Osteocyte (in vitro differentiated cells): ENCODE measurements at regions not wholly inside any gene's neighbourhood (a gene's known extent, or its start where the extent isn't known, plus 50 kb on each side); places are given as distances from the start of the nearest gene placed in this dataset.
A peak's percentile ranks its signal among the peaks of the same experiment; 100 is the strongest.
"Not testable (repeated sequence)": the region's sequence is repeated elsewhere in the genome, so short reads cannot be mapped to it uniquely, and the experiment has no call there.

Experiments
- DNase-seq: peaks from one replicate; pipeline ENCODE4 v3.0.0; 2021; ENCODE audit warnings: mixed read lengths; ENCODE audit not compliant: unreplicated experiment; ENCODE audit errors: extremely low spot score
- H3K27ac Mint-ChIP-seq: one replicate; pipeline ENCODE4 v1.8.0; 2021; ENCODE audit warnings: mild to moderate bottlenecking, mixed read lengths; ENCODE audit not compliant: unreplicated experiment
- H3K27me3 Mint-ChIP-seq: one replicate; pipeline ENCODE4 v1.8.0; 2021; ENCODE audit warnings: mixed read lengths; ENCODE audit not compliant: unreplicated experiment
- H3K36me3 Mint-ChIP-seq: one replicate; pipeline ENCODE4 v1.8.0; 2021; ENCODE audit warnings: mixed read lengths; ENCODE audit not compliant: unreplicated experiment
- H3K4me1 Mint-ChIP-seq: one replicate; pipeline ENCODE4 v1.8.0; 2021; ENCODE audit warnings: mixed read lengths; ENCODE audit not compliant: unreplicated experiment
- H3K4me3 Mint-ChIP-seq: one replicate; pipeline ENCODE4 v1.8.0; 2021; ENCODE audit warnings: mild to moderate bottlenecking, moderate library complexity, mixed read lengths; ENCODE audit not compliant: unreplicated experiment
- H3K9me3 Mint-ChIP-seq: one replicate; pipeline ENCODE4 v1.8.0; 2021; ENCODE audit warnings: mixed read lengths; ENCODE audit not compliant: unreplicated experiment
- TF ChIP-seq, protein P1 (sequence below): fragments of 200-600 bp; sonication (generic); IDR thresholded peaks from 2 replicates; pipeline ENCODE4 v1.5.0; 2021; ENCODE audit warnings: antibody characterized with exemption, mild to moderate bottlenecking, moderate library complexity

DNA sequence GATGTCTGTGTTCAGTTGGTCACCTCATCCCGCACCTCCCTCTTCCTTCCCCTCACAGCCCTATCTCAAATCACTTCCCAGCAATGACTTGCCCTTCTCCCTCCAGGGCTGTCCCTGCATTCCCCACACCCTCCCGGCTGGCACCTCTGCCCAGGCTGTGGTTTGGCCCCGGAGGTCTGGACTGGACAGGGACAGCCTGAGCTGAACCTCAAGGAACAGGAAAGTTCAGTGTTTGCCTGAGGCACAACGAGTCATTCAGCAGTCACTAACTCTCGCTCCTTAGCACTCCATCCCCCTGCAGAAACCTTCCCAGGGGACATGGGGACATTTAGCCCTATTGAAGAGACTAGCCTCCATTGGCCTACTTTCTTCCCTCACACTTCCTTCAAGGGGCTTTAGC lies 58.3 kb upstream of the MAP3K1 start:
- no peaks in the 10 kb centered on the region for H3K36me3 Mint-ChIP-seq
- peaks cover 7% of the 10 kb centered on the region for H3K9me3 Mint-ChIP-seq
- DNase-seq: no peak
- H3K27ac Mint-ChIP-seq: peak overlapping the region; percentile 79
- H3K27me3 Mint-ChIP-seq: no peaks in the 10 kb centered on the region
- no peak overlapping the region for H3K4me3 Mint-ChIP-seq
- TF ChIP-seq, protein P1, sequence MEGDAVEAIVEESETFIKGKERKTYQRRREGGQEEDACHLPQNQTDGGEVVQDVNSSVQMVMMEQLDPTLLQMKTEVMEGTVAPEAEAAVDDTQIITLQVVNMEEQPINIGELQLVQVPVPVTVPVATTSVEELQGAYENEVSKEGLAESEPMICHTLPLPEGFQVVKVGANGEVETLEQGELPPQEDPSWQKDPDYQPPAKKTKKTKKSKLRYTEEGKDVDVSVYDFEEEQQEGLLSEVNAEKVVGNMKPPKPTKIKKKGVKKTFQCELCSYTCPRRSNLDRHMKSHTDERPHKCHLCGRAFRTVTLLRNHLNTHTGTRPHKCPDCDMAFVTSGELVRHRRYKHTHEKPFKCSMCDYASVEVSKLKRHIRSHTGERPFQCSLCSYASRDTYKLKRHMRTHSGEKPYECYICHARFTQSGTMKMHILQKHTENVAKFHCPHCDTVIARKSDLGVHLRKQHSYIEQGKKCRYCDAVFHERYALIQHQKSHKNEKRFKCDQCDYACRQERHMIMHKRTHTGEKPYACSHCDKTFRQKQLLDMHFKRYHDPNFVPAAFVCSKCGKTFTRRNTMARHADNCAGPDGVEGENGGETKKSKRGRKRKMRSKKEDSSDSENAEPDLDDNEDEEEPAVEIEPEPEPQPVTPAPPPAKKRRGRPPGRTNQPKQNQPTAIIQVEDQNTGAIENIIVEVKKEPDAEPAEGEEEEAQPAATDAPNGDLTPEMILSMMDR: no peak
- H3K4me1 Mint-ChIP-seq: peaks cover 23% of the 10 kb centered on the region

DNA sequence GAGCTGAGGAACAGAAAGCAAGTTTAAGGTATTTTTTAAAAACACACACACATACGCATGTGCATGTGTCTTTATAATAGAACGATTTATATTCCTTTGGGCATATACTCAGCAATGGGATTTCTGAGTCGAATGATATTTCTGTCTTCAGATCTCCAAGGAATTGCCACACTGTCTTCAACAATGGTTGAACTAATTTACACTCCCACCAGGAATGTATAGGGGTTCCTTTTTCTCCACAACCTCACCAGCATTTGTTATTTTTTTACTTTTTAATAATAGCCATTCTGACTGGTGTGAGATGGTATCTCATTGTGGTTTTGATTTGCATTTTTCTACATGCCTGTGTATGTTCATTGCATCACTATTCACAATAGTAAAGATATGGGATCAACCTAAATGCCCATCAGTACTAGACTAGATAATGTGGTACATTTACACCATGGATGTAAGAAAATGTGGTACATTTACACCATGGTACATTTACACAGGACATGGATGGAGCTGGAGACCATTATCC lies 60.3 kb upstream of the MAP3K1 start:
- Mint-ChIP-seq H3K27me3 (no peaks in the 10 kb centered on the region), H3K36me3 (no peaks in the 10 kb centered on the region), H3K9me3 (peaks cover 9% of the 10 kb centered on the region), H3K27ac (no peak overlapping the region), H3K4me3 (no peak overlapping the region), H3K4me1 (peaks cover 29% of the 10 kb centered on the region)
- TF ChIP-seq, protein P1: no peak
- no peak for DNase-seq

DNA sequence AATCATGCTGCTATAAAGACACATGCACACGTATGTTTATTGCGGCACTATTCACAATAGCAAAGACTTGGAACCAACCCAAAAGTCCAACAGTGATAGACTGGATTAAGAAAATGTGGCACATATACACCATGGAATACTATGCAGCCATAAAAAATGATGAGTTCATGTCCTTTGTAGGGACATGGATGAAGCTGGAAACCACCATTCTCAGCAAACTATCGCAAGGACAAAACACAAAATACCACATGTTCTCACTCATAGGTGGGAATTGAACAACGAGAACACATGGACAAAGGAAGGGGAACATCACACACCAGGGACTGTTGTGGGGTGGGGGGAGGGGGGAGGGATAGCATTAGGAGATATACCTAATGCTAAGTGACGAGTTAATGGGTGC lies 61.8 kb upstream of the MAP3K1 start:
- not testable (repeated sequence) for DNase-seq, H3K27ac Mint-ChIP-seq, H3K27me3 Mint-ChIP-seq, H3K9me3 Mint-ChIP-seq, H3K4me3 Mint-ChIP-seq, H3K36me3 Mint-ChIP-seq
- H3K4me1 Mint-ChIP-seq: peaks cover 25% of the 10 kb centered on the region

DNA sequence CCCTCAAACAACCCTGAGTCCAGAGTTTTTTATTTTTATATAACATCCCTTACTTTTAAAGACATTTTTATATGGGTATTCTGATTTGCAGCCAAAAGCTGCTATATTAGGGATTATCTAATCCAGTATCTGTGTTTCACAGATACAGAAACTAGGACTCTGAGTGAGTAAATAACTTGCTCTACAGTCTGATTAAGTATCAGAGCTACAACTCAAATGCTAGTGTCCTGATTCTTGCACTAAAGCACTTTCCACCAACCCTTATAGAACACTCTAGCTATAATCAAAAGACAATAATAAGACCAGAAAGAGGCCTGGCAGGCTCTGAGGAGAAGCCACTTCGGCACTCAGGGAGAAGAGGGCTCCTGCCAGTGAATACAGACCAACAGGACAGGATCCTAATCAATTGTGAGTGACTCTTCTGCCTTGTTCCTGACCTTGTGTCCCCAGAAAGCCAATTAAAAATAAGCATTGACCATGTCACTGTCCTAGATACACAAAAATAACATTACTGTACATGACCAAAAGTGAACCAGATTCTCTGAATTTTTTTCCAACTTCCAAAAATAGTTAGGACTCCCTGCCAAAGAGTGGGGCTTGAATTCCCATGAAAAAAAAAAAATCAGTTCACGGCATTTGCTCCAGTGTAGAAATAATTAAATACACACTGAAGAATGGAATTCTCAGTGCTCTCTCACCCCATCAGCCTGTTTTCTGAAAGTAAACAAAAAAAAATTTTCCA lies 63.6 kb upstream of the MAP3K1 start:
- H3K9me3 Mint-ChIP-seq: peaks cover 9% of the 10 kb centered on the region
- peaks cover 19% of the 10 kb centered on the region for H3K4me1 Mint-ChIP-seq
- TF ChIP-seq, protein P1: no peak
- no peaks in the 10 kb centered on the region for H3K27me3 Mint-ChIP-seq
- no peak for DNase-seq
- H3K4me3 Mint-ChIP-seq: no peak overlapping the region
- H3K36me3 Mint-ChIP-seq: no peaks in the 10 kb centered on the region
- peak overlapping the region; percentile 73 for H3K27ac Mint-ChIP-seq

DNA sequence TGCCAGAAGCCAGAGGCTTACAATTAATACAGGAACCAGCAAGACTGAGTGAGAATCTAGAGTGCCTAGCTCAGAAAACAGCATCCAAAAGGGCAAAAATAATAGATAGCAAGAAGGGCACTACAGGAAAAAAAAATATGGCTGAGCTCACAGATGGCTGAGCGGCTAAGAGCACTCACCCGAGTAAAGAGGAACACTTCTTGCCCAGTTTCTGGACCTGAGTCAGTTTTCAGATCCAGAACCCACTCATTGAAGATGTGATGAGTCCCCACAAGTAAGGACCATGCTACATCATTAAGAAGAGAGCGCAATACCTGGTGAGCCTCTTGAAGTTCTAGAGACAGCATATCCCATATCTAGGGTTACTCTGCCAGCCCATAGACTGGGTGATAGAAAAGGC lies 65.5 kb upstream of the MAP3K1 start:
- peaks cover 11% of the 10 kb centered on the region for H3K4me1 Mint-ChIP-seq

More for the DNA sequence above, 65.5 kb upstream of the MAP3K1 start:
- no peak overlapping the region for H3K27ac Mint-ChIP-seq
- no peaks in the 10 kb centered on the region for H3K36me3 Mint-ChIP-seq
- no peaks in the 10 kb centered on the region for H3K27me3 Mint-ChIP-seq
- TF ChIP-seq, protein P1: no peak
- peaks cover 9% of the 10 kb centered on the region for H3K9me3 Mint-ChIP-seq
- DNase-seq: no peak
- no peak overlapping the region for H3K4me3 Mint-ChIP-seq
